Astrocyte (in vitro differentiated cells and primary cell): ENCODE measurements at regions not wholly inside any gene's neighbourhood (a gene's known extent, or its start where the extent isn't known, plus 50 kb on each side); places are given as distances from the start of the nearest gene placed in this dataset.

Source experiments
- DNase-seq: peaks from one replicate; pipeline ENCODE4 v3.0.0-alpha.2; 2010; ENCODE audit warnings: low read depth
- FAIRE-seq: peaks from 2 replicates; lab custom pipeline; 2011; peaks lifted over from hg19 to GRCh38; lab: Jason Lieb, UNC
- H2AFZ ChIP-seq: 2 replicates; pipeline ENCODE4 v1.6.0; 2012; ENCODE audit warnings: low read depth, low read length, inconsistent platforms
- H3K27ac ChIP-seq: 2 replicates; pipeline ENCODE4 v1.5.1; 2011; ENCODE audit warnings: low read depth, low read length, inconsistent platforms
- H3K27me3 ChIP-seq: 2 replicates; pipeline ENCODE4 v1.6.0; 2011; ENCODE audit warnings: low read length, inconsistent platforms; ENCODE audit not compliant: insufficient read depth
- H3K36me3 ChIP-seq: 2 replicates; pipeline ENCODE4 v1.5.1; 2011; ENCODE audit warnings: low read length, inconsistent platforms; ENCODE audit not compliant: insufficient read depth
- H3K4me1 ChIP-seq: 2 replicates; pipeline ENCODE4 v1.5.1; 2011; ENCODE audit warnings: low read length, inconsistent platforms; ENCODE audit not compliant: insufficient read depth
- H3K4me2 ChIP-seq: 2 replicates; pipeline ENCODE4 v1.6.0; 2012; ENCODE audit warnings: low read length, inconsistent platforms
- H3K4me3 ChIP-seq: 2 replicates; pipeline ENCODE4 v1.5.1; 2011; ENCODE audit warnings: low read depth, mild to moderate bottlenecking, low read length, inconsistent platforms; ENCODE audit not compliant: insufficient read depth
- H3K79me2 ChIP-seq: 2 replicates; pipeline ENCODE4 v1.6.0; 2012; ENCODE audit warnings: mild to moderate bottlenecking, low read length, inconsistent platforms; ENCODE audit not compliant: insufficient read depth
- H3K9ac ChIP-seq: 2 replicates; pipeline ENCODE4 v1.6.0; 2012; ENCODE audit warnings: mild to moderate bottlenecking, low read length, inconsistent platforms
- H3K9me3 ChIP-seq: 2 replicates; pipeline ENCODE4 v1.5.1; 2012; ENCODE audit warnings: low read depth, mild to moderate bottlenecking, low read length, inconsistent platforms; ENCODE audit not compliant: insufficient read depth
- H4K20me1 ChIP-seq: 2 replicates; pipeline ENCODE4 v1.6.0; 2012; ENCODE audit warnings: low read length, inconsistent platforms; ENCODE audit not compliant: insufficient read depth
- H3K27ac Mint-ChIP-seq: one replicate; pipeline ENCODE4 v1.8.0; 2021; ENCODE audit warnings: mild to moderate bottlenecking, mixed read lengths; ENCODE audit not compliant: unreplicated experiment
- H3K27me3 Mint-ChIP-seq: one replicate; pipeline ENCODE4 v1.8.0; 2021; ENCODE audit warnings: low read depth, mixed read lengths; ENCODE audit not compliant: unreplicated experiment
- H3K36me3 Mint-ChIP-seq: one replicate; pipeline ENCODE4 v1.8.0; 2021; ENCODE audit warnings: low read depth, mixed read lengths; ENCODE audit not compliant: unreplicated experiment
- H3K4me1 Mint-ChIP-seq: one replicate; pipeline ENCODE4 v1.8.0; 2021; ENCODE audit warnings: low read depth, mixed read lengths; ENCODE audit not compliant: unreplicated experiment
- H3K4me3 Mint-ChIP-seq: one replicate; pipeline ENCODE4 v1.8.0; 2021; ENCODE audit warnings: mild to moderate bottlenecking, moderate library complexity, mixed read lengths; ENCODE audit not compliant: unreplicated experiment
- H3K9me3 Mint-ChIP-seq: one replicate; pipeline ENCODE4 v1.8.0; 2021; ENCODE audit warnings: mild to moderate bottlenecking, mixed read lengths; ENCODE audit not compliant: unreplicated experiment
- CTCF ChIP-seq: IDR thresholded peaks from 2 replicates; pipeline ENCODE4 v1.5.1; 2011; ENCODE audit warnings: low read depth, mild to moderate bottlenecking, inconsistent platforms, low read length, moderate library complexity; ENCODE audit not compliant: insufficient read depth
- EZH2 ChIP-seq: IDR thresholded peaks from 2 replicates; pipeline ENCODE4 v1.6.1; 2012; ENCODE audit warnings: mild to moderate bottlenecking, low read length, inconsistent platforms; ENCODE audit not compliant: insufficient read depth

- FAIRE-seq (no peak), DNase-seq (no peak)
- Histone ChIP-seq H2AFZ (no peak overlapping the region), H3K4me3 (no peak overlapping the region), H4K20me1 (no peaks in the 10 kb centered on the region), H3K9ac (no peak overlapping the region), H3K79me2 (no peaks in the 10 kb centered on the region), H3K4me2 (no peak overlapping the region), H3K27me3 (no peaks in the 10 kb centered on the region), H3K27ac (no peak overlapping the region), H3K36me3 (no peaks in the 10 kb centered on the region), H3K4me1 (no peaks in the 10 kb centered on the region), H3K9me3 (no peaks in the 10 kb centered on the region)
- Mint-ChIP-seq H3K9me3 (no peaks in the 10 kb centered on the region), H3K4me3 (no peak overlapping the region), H3K36me3 (no peaks in the 10 kb centered on the region), H3K4me1 (no peaks in the 10 kb centered on the region), H3K27me3 (no peaks in the 10 kb centered on the region), H3K27ac (no peak overlapping the region)
- TF ChIP-seq EZH2 = no peak
- TF ChIP-seq CTCF = no peak
Measured at GRCh38 chr11:97850701-97851100, 1170.0 kb upstream of the CNTN5 start.

- H3K4me3 ChIP-seq = no peak overlapping the region
- no peaks in the 10 kb centered on the region for H3K36me3 ChIP-seq
- FAIRE-seq (no peak), DNase-seq (no peak)
- H3K4me1 ChIP-seq = no peaks in the 10 kb centered on the region
- no peaks in the 10 kb centered on the region for H3K79me2 ChIP-seq
- Mint-ChIP-seq H3K4me3 (no peak overlapping the region), H3K36me3 (no peaks in the 10 kb centered on the region), H3K27me3 (no peaks in the 10 kb centered on the region), H3K9me3 (no peaks in the 10 kb centered on the region), H3K4me1 (no peaks in the 10 kb centered on the region), H3K27ac (no peak overlapping the region)
- TF ChIP-seq CTCF = no peak
- TF ChIP-seq EZH2 = no peak
- H3K9ac ChIP-seq = no peak overlapping the region
- no peak overlapping the region for H2AFZ ChIP-seq
- no peaks in the 10 kb centered on the region for H3K27me3 ChIP-seq
- no peaks in the 10 kb centered on the region for H4K20me1 ChIP-seq
- no peak overlapping the region for H3K27ac ChIP-seq
- H3K4me2 ChIP-seq = no peak overlapping the region
- no peaks in the 10 kb centered on the region for H3K9me3 ChIP-seq
Measured at GRCh38 chr11:97854357-97854756, 1166.4 kb upstream of the CNTN5 start.

GRCh38 chr11:97854877-97855276, 1165.9 kb upstream of the CNTN5 start:
- TF ChIP-seq CTCF (no peak), EZH2 (no peak)
- no peak overlapping the region for H3K4me3 Mint-ChIP-seq
- Histone ChIP-seq H3K79me2 (no peaks in the 10 kb centered on the region), H3K4me3 (no peak overlapping the region), H2AFZ (no peak overlapping the region), H3K27me3 (no peaks in the 10 kb centered on the region), H3K36me3 (no peaks in the 10 kb centered on the region), H4K20me1 (no peaks in the 10 kb centered on the region), H3K9me3 (no peaks in the 10 kb centered on the region), H3K4me1 (no peaks in the 10 kb centered on the region), H3K9ac (no peak overlapping the region), H3K4me2 (no peak overlapping the region), H3K27ac (no peak overlapping the region)
- no peaks in the 10 kb centered on the region for H3K4me1 Mint-ChIP-seq
- FAIRE-seq (no peak), DNase-seq (no peak)
- no peaks in the 10 kb centered on the region for H3K27me3 Mint-ChIP-seq
- no peaks in the 10 kb centered on the region for H3K36me3 Mint-ChIP-seq
- no peak overlapping the region for H3K27ac Mint-ChIP-seq
- H3K9me3 Mint-ChIP-seq = no peaks in the 10 kb centered on the region
